ENCODE measurements at regions not wholly inside any gene's neighbourhood (a gene's known extent, or its start where the extent isn't known, plus 50 kb on each side); places are given as distances from the start of the nearest gene placed in this dataset.

- no peaks in the 10 kb centered on the region for H3K4me1 ChIP-seq (ENCODE audit: control insufficient read depth in 1 of 2, insufficient read depth in 2 of 2, low read length in 2 of 2)
- no peaks in the 10 kb centered on the region for H3K36me3 ChIP-seq (ENCODE audit: control insufficient read depth in 1 of 2, insufficient read depth in 2 of 2, low read length in 2 of 2)
- H3K9me3 ChIP-seq (ENCODE audit: control insufficient read depth in 1 of 2, low read length in 2 of 2), result no peaks in the 10 kb centered on the region
- H3K27me3 ChIP-seq (ENCODE audit: control insufficient read depth in 1 of 2, insufficient read depth in 2 of 2, low read length in 2 of 2), result no peaks in the 10 kb centered on the region
- no peak overlapping the region for H3K27ac ChIP-seq (ENCODE audit: low read depth, low read length)
- no peak overlapping the region for H3K9ac ChIP-seq (ENCODE audit: low read depth in 1 of 2, low read length in 2 of 2)
- H3K4me3 ChIP-seq (ENCODE audit: low read depth in 1 of 2, low read length in 2 of 2), result no peak overlapping the region
Observed at GRCh38 chr5:88325868-88326267, 57.2 kb upstream of the TMEM161B start.

- Histone ChIP-seq H3K4me1 (ENCODE audit: control insufficient read depth in 1 of 2, insufficient read depth in 2 of 2, low read length in 2 of 2) (no peaks in the 10 kb centered on the region), H3K4me3 (ENCODE audit: low read depth in 1 of 2, low read length in 2 of 2) (no peak overlapping the region), H3K9ac (ENCODE audit: low read depth in 1 of 2, low read length in 2 of 2) (no peak overlapping the region), H3K27ac (ENCODE audit: low read depth, low read length) (no peak overlapping the region), H3K27me3 (ENCODE audit: control insufficient read depth in 1 of 2, insufficient read depth in 2 of 2, low read length in 2 of 2) (no peaks in the 10 kb centered on the region), H3K9me3 (ENCODE audit: control insufficient read depth in 1 of 2, low read length in 2 of 2) (no peaks in the 10 kb centered on the region), H3K36me3 (ENCODE audit: control insufficient read depth in 1 of 2, insufficient read depth in 2 of 2, low read length in 2 of 2) (no peaks in the 10 kb centered on the region)
Observed at GRCh38 chr5:88322785-88323184, 54.1 kb upstream of the TMEM161B start.

Measured in duodenal mucosa (tissue), 2 donors.